ENCODE measurements at regions not wholly inside any gene's neighbourhood (a gene's known extent, or its start where the extent isn't known, plus 50 kb on each side); places are given as distances from the start of the nearest gene placed in this dataset.

DNA sequence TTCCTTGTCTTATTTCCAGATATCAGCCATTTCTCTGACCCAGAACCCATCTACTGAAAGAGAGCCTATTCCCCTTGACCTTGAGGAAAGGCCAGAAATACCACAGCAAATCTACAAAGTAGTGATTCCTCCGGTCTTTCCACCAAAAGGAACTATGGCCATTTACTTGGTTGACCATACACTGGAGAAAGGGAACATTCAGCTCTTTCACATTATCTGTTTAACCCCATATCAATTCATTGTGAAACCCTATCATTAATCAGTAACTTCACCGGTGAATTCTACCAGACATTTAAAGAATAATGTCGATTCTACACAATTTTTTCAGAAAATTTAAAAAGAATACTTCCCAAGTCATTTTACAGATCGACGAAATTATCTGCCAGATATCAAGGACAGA, 265.7 kb upstream of the CLEC14A start:
- no peak overlapping the region for H3K4me3 ChIP-seq (ENCODE audit: control insufficient read depth, low read depth, low read length)
- no peak for DNase-seq (ENCODE audit: low read depth)
- no peak for TF ChIP-seq CTCF (IDR thresholded peaks at IDR 0.05; ENCODE audit: control insufficient read depth, insufficient read depth, low read depth, low read length, missing control alignments)

- no peak overlapping the region for H3K4me3 ChIP-seq (ENCODE audit: control insufficient read depth, low read depth, low read length)
- TF ChIP-seq CTCF (IDR thresholded peaks at IDR 0.05; ENCODE audit: control insufficient read depth, insufficient read depth, low read depth, low read length, missing control alignments): no peak
- no peak for DNase-seq (ENCODE audit: low read depth)
Measured at GRCh38 chr14:38517426-38517825, 261.5 kb upstream of the CLEC14A start.

- DNase-seq (ENCODE audit: low read depth): no peak
- no peak overlapping the region for H3K4me3 ChIP-seq (ENCODE audit: control insufficient read depth, low read depth, low read length)
- TF ChIP-seq CTCF (IDR thresholded peaks at IDR 0.05; ENCODE audit: control insufficient read depth, insufficient read depth, low read depth, low read length, missing control alignments): no peak
Measured at GRCh38 chr14:38512236-38512635, 256.3 kb upstream of the CLEC14A start.

GRCh38 chr14:38507299-38507698, 251.4 kb upstream of the CLEC14A start:
- H3K4me3 ChIP-seq (ENCODE audit: control insufficient read depth, low read depth, low read length): no peak overlapping the region
- TF ChIP-seq CTCF (IDR thresholded peaks at IDR 0.05; ENCODE audit: control insufficient read depth, insufficient read depth, low read depth, low read length, missing control alignments): no peak
- no peak for DNase-seq (ENCODE audit: low read depth)

DNA sequence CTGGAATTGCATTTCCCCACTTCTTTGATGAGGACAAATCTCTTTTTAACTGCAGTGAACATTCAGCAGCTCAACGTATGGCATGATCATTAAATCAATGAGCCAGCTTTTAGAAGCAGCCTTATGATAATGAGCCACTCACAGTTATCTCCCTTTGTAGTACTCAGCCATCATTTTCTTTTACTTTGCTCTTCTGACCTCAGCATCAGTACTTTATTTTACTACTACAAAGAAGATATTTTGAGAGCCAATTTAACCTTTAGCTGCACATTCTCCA, 250.0 kb upstream of the CLEC14A start:
- H3K4me3 ChIP-seq (ENCODE audit: control insufficient read depth, low read depth, low read length): no peak overlapping the region
- DNase-seq (ENCODE audit: low read depth): no peak
- TF ChIP-seq CTCF (IDR thresholded peaks at IDR 0.05; ENCODE audit: control insufficient read depth, insufficient read depth, low read depth, low read length, missing control alignments): no peak

GRCh38 chr14:38505221-38505972, 249.5 kb upstream of the CLEC14A start:
- DNase-seq (ENCODE audit: low read depth): no peak
- no peak overlapping the region for H3K4me3 ChIP-seq (ENCODE audit: control insufficient read depth, low read depth, low read length)
- TF ChIP-seq CTCF (IDR thresholded peaks at IDR 0.05; ENCODE audit: control insufficient read depth, insufficient read depth, low read depth, low read length, missing control alignments): no peak

GRCh38 chr14:38504175-38504574, 248.3 kb upstream of the CLEC14A start:
- TF ChIP-seq CTCF (IDR thresholded peaks at IDR 0.05; ENCODE audit: control insufficient read depth, insufficient read depth, low read depth, low read length, missing control alignments): no peak

More at GRCh38 chr14:38504175-38504574, 248.3 kb upstream of the CLEC14A start:
- DNase-seq (ENCODE audit: low read depth): no peak
- H3K4me3 ChIP-seq (ENCODE audit: control insufficient read depth, low read depth, low read length): no peak overlapping the region

Data from AG09309 (cell line).